ENCODE measurements at regions not wholly inside any gene's neighbourhood (a gene's known extent, or its start where the extent isn't known, plus 50 kb on each side); places are given as distances from the start of the nearest gene placed in this dataset.

DNA sequence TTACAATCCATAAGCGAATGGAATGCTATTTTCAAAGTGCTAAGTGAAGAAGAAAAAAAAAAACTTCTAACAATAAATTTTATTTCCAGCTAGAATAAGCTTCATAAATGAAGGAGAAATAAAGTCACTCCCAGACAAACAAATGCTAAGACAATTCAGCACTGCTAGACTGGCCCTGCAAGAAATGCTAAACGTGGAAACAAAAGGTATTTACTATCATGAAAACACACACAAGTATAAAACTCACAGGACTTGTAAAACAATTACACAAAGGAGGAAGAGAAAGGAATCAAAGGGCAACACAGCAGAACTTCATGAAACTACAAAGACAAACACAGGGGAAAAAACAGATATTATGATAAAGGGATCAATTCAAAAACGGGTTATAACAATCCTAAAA lies 85.8 kb upstream of the NELL2 start:
- DNase-seq = no peak

DNA sequence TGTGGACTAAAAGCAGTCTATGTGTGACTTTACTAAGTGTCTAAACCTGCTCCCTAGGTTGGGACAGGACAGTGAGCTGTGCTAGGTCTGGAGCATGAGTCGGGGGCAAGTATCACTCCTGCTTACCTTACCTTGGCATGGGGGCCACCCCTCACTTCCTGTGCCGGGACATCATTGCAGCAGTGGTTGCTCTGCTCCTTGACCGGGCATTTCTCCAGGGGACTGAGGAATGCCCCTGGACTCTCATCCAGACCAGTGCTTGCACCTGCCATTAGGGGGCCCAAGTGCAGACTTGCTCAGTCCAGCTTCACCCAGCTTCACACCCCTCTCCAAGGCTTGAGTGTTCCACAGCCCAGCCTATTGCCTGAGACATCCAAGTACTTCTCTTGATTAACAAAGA lies 84.7 kb upstream of the NELL2 start:
- DNase-seq = no peak

DNA sequence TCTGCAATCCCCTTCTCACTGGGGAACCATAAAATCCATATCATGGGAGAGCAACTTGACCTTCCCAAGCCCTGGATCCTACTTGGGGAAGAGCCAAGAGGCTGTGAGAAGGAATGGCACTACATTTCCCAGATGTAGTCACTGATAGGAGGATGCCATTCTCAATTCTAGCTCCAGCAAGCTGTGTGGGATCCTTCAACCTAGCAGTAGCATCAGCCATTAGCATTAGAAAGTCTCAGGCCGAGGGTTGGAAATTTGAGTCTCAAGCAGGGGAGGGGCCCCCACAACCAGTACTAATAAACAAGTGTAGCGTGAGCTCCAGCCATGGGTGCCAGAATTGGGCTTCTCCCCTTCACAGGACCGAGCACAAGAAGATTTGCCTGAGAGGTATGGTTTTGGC lies 84.3 kb upstream of the NELL2 start:
- no peak for DNase-seq

DNA sequence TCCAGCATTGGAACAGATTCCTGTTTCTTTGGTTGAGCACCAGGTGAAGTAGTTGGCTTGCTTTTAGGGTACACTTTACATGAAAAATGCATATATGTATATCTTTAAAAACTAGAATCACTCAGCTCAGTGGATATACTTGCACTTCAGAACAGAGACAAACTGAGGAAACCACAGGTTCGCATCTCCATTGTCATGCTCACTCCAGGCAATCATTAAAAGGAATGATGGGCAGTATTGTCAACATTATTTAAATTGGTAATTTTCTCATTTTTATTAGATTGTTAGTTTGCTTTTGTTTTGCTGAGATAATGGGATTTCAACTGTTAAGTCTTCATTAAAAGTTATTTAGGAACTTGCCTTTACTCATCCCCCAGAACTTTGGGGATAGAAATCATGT lies 71.0 kb upstream of the NELL2 start:
- no peak for DNase-seq

DNA sequence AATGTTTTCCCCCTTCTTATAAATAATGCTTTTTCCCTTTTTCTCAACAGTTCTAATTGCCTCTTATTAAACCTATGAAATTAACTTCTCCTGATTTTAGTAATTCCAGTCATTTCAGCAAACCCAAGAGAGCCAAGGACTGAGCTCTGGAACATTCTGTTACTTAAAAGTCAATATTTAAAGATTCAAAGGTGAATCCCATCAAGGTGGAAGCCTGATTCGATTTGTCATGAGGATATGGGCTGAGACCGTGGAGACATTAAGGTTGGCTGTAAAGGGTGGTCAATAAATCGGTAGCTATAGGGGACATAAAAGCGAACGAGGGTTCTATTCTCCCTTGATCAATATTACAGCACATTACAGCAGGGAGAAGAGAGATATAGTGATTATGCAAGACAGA lies 66.6 kb upstream of the NELL2 start:
- no peak for DNase-seq

DNA sequence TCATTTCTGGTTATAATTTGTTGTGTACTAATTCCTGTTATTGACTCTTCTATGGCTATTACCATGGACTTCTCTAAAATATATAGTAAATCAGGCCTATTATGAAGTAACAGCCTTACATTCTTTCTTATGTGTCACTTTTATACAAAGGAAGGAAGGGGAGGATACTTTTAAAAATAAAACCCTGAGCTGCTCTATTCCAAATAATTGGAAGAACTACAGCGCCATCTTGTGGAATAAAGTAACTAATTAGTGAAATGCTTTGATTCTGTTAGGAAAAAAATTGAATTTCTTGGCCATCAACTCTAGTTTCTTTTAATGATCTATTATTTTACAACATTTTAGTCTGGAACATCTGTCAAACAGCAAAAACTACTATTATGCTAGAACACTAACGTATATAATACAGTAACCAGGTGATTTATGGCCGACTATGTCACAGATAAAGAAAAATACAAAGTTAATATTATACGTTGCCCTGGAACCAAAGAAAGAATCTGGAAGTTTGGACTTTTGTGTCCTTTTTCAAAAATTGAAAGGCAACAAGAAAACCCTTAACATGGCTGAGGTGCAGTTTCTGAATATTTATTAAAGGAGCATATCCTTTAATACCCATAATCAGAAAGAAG lies 55.0 kb upstream of the NELL2 start:
- DNase-seq = peak; percentile 25

DNA sequence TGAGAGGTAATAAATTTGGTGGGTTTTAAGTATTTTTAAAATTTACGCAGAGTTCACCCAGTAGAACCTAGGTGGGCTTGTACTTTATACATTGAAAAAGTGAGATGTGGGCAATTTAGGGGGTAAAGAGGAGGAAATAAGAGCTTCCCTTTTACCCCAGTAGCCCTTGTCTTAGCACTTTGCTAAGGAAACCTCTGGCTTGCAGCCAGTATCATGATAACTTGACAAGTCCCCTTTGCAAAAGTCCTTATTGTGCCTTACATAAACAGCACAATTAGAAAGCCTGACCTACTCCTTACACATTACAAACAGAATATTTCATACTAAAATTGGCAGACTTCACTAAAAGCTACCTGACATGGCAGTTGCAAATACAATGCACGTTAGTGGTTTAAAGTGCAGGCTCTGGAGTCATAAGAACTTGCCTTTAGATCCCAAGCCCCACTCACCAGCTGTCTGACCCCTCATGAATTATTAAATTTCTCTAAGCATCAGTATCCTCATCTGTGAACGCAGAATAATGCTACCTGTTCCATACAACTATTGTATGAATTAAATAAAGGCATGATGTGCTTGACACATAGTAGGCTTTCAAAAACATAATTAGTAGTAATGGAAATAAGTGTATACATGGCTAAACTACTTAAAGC lies 53.2 kb upstream of the NELL2 start:
- DNase-seq = no peak

Data from NCI-H446 treated with DMSO at 0.1 percent for 48 hours (cell line).